ENCODE measurements at regions not wholly inside any gene's neighbourhood (a gene's known extent, or its start where the extent isn't known, plus 50 kb on each side); places are given as distances from the start of the nearest gene placed in this dataset.
"Not testable (repeated sequence)": the region's sequence is repeated elsewhere in the genome, so short reads cannot be mapped to it uniquely, and the experiment has no call there.

- DNase-seq: no peak
Observed at GRCh38 chr5:38645508-38645907, 89.1 kb upstream of the LIFR start.

- no peak for DNase-seq
Observed at GRCh38 chr5:38648703-38649291, 92.4 kb upstream of the LIFR start.

DNA sequence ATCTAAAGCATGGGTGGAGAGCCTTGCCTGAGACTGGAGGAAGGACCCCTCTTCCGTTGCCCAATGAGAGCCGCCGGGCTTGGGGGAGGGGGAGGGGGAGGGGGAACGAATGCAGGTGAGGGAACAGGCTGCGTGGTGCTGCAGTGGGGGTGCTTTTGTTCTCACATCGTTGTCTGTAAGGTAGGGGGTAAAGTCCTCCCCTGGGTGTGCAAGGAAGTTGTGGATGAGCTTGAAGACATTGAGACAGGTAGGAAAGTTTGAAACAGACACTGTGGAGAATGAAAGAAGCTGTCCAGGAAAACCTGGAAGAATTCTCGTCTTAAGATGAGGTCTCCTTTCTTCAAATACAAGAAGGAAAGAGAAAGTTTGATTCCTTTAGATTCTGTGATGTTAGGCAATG, 94.1 kb upstream of the LIFR start:
- DNase-seq: no peak

- peak; percentile 41 for DNase-seq
Observed at GRCh38 chr5:38650946-38651345, 94.5 kb upstream of the LIFR start.

- no peak for DNase-seq
Observed at GRCh38 chr5:38651806-38652205, 95.4 kb upstream of the LIFR start.

- no peak for DNase-seq
Observed at GRCh38 chr5:38653389-38653788, 96.9 kb upstream of the LIFR start.

GRCh38 chr5:38655691-38656090, 99.2 kb upstream of the LIFR start:
- DNase-seq: no peak

DNA sequence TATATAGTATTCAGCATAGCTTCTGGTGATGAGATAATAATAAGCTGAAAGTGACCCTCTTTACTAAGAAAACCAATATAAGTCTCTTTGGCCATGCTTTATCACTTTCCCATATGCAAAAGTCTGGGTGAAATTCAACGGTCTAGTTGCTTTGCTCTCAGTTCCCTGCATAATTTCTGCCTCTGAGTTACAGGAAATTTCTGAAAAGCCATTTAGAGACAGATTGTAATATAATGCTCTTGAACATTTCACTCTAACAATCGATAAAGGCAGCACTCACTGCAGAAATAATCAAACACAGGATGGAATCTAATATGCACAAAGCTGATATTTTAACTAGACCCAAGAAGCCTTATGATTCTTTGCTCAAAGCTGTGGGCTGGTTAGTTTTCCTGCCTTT, 100.1 kb upstream of the LIFR start:
- no peak for DNase-seq

DNA sequence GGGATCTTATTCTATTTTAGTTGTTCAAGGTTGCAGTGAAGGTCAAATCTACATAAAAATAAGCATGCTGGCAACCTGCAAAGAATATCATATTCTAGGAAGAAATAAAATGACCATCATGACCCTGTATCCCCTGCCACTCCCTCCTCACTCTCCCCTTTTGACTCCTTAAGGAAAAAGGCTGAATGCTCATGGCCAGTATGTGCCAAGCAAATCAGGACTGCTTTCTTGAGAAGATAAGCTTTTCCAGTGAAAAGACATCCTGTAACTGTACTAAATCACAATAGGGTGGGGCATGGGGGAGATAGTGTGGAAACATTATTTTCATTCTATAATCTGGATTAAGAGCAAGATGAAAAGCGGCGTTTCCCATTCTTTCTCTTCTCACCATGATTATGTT, 100.6 kb upstream of the LIFR start:
- DNase-seq: no peak

DNA sequence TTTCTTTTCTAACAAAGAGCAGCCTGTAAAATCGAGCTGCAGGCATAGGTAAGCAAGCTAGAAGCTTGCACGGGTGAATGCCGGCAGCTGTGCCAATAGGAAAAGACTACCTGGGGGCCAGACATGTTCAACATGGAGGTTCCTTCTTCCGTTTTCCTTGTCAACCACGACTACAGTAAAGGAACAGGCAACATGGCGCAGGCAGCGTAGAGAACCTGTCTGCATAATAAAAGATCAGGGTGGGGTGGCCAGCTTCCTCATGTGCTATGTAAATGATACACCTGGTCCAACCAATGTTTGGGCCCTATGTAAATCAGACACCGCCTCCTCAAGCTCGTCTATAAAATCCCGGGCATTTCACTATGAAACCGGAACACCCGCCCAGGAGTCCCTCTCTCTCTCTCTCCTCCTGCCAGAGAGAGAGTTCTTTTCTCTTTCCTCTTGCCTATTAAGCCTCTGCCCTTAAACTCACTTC, 103.8 kb upstream of the LIFR start:
- DNase-seq: peak; percentile 100

DNA sequence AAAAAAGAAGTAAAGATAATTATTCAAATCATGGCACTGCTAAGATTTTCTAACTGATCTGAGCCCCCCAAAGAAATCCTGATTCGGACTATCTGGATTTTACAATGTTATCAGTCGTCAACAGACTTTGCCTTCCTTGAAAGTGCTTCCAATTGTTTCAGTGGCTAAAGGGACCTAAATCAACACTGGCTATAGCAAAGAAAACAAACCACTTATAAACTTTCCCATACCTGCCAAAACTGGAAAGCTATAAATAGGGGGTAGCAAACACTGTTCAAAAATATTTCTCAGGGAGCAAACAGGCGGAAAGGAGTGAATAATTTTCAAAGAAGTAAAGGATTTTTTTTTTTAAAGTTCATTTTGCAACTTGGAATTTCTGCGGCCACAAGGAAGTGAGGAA, 105.6 kb upstream of the LIFR start:
- no peak for DNase-seq

GRCh38 chr5:38663249-38663648, 106.8 kb upstream of the LIFR start:
- no peak for DNase-seq

GRCh38 chr5:38666668-38667498, 110.4 kb upstream of the LIFR start:
- DNase-seq: peak; percentile 22

GRCh38 chr5:38667499-38667776, 111.0 kb upstream of the LIFR start:
- DNase-seq: no peak

- DNase-seq: no peak
Observed at GRCh38 chr5:38669361-38669880, 113.0 kb upstream of the LIFR start.

GRCh38 chr5:38670066-38670465, 113.6 kb upstream of the LIFR start:
- DNase-seq: no peak

DNA sequence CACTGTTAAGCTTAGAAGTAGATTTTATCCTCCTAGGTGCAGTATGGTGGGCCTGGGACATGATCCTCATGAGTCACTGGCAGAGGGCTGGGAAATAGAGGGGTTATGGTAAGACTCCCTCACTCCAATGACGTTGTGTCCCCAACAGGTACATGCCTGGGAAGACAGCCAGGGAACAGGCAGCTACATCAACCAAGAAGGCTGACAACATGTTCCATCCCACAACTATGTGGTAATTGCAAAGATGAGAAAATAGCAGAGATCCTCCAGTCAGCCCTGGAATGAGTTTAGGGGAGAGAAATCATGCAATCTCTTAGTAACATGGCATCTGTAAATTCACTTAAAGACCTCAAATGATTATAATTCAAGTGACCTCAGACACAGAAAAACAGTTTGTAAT, 114.4 kb upstream of the LIFR start:
- no peak for DNase-seq

DNA sequence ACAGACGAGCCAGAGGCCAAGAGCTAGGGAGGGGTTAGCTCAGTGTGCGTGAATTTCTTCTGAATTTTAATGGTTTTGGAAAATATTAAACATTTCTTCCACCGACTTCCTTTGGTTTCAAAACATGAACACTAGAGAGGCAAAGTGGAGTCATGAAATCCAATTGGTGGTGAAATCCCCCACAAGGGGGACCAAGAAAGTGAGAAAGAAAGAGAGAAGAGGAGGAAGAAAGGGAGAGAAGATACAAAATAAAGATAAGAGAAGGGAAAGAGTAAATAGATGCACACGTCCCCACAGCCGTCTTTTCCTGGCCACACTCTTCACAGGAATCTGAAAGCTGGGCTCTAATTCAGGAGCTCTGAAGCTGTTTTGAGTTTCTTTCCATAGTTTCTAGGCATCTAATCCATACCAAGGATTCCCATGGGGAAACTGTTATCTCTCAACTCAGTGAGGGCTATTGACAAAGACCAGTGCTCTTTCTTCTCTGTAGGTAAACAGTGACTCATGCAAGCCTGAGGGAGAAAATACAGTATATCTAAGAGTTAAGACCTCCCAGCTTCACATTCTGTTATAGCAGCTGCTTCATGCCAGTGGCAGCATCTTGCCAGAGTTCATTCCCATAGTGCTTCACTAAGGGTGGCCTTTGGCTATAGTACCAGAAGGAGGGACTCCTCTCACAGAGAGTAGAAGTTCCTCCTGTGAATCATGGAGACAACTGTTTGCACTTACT, 115.8 kb upstream of the LIFR start:
- peak; percentile 43 for DNase-seq

GRCh38 chr5:38673671-38674071, 117.2 kb upstream of the LIFR start:
- DNase-seq: no peak

DNA sequence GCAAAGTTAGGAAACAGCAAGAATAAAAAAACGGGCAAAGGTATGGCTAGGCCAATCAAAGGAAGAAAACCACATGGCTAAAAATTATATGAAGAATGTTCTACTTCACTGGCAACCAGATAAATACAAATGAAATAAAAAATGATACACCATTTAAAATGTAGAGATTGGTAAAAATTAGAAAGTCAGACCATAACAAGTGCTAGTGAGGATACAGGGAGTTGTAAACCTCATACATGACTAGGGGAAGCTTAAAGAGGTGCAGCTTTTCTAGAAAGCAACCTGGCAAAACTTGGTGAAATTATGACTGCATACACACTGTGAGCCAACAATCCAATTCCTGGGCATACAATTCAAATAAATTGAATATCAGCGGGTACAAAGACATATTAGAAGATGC, 119.0 kb upstream of the LIFR start:
- no peak for DNase-seq

- no peak for DNase-seq
Observed at GRCh38 chr5:38677636-38678035, 121.2 kb upstream of the LIFR start.

DNA sequence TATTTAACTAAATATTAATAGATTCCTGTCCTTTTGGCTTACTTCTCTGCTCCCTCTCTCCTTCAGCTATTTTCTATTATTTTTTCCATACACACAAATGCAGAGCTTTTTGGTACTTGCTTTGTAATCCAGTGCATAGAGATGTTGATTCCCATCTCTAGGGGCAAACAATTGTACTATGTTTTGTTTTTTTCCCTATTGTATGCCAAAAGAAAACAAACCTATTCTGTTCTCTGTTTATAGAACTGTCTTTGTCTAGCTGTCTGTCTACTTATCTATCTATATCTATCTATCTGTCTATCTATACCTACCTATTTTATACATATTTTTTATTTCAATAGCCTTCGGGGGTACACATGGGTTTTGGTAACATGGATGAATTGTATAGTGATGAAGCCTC, 121.6 kb upstream of the LIFR start:
- DNase-seq: no peak

DNA sequence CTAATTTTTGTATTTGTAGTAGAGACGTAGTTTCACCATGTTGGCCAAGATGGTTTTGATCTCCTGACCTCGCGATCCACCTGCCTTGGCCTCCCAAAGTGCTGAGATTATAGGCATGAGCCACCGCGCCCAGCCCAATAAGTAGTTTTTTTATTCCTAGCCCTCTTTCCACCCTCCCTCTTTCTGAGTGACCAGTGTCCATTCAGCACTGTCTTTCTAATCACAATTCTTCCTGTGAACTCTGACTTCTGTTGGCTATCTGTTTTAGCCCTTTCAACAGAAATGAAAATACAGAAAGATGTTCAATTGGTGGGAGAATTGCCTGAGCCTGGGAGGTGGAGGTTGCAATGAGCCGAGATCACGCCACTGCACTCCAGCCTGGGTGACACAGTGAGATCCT, 122.3 kb upstream of the LIFR start:
- not testable (repeated sequence) for DNase-seq

Data from DMS153 (cell line).